ENCODE measurements at regions not wholly inside any gene's neighbourhood (a gene's known extent, or its start where the extent isn't known, plus 50 kb on each side); places are given as distances from the start of the nearest gene placed in this dataset.

DNA sequence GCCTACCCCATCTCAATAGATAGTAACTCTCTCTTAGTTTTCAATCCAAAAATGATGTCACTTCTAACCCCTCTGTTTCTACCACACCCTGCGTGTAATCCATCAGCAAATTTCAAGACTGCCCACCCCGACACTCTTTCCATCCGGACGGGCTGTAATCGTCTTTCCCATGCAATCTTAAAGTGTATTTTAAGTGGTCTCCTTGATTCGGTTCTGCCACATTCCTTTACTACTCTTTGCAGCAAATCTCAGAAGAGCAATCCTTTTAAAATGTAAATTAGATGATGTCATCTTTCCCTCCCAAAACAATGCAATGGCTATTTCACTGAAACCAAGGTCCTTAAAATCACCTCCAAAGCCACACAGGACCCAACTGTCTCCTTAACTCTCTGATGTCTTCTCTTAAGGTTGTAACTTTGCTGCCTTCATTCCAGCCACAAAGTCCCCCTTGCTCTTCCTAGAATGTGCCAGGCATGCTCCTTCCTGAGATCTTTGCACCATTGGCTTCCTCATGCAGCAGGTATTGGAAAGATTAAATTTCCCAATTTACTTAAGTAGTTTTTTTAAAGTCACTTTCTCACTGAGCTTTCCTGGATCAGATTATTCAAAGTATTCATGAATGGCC is 932.5 kb upstream of the WWC1 start:
- ChIA-PET CTCF (no interaction called here), POLR2A (no interaction called here)
- Mint-ChIP-seq H3K27me3 (no peaks in the 10 kb centered on the region), H3K4me3 (no peak overlapping the region), H3K4me1 (no peaks in the 10 kb centered on the region), H3K9me3 (ENCODE audit: insufficient read depth) (peaks cover under 1% of the 10 kb centered on the region), H3K27ac (no peak overlapping the region)
- ATAC-seq (ENCODE audit: low read depth) (no peak), DNase-seq (no peak)
- WGBS (ENCODE audit: insufficient coverage) = 60% methylated on average over 1 of the region's 6 CpGs
- H3K36me3 ChIP-seq (replicated peaks in 1 of 2; ENCODE audit: control extremely low read depth in 1 of 2, control insufficient read depth in 1 of 2, extremely low read depth in 1 of 2, insufficient read depth in 2 of 2, low read length in 1 of 2) = no peaks in the 10 kb centered on the region
- H3K79me2 ChIP-seq (ENCODE audit: control insufficient read depth, insufficient read depth, low read length) = no peaks in the 10 kb centered on the region
- H3K9me3 ChIP-seq (ENCODE audit: control extremely low read depth in 1 of 3, control insufficient read depth in 2 of 3, insufficient read depth in 1 of 3, low read length in 2 of 3) = no peaks in the 10 kb centered on the region
- TF ChIP-seq, protein P1, sequence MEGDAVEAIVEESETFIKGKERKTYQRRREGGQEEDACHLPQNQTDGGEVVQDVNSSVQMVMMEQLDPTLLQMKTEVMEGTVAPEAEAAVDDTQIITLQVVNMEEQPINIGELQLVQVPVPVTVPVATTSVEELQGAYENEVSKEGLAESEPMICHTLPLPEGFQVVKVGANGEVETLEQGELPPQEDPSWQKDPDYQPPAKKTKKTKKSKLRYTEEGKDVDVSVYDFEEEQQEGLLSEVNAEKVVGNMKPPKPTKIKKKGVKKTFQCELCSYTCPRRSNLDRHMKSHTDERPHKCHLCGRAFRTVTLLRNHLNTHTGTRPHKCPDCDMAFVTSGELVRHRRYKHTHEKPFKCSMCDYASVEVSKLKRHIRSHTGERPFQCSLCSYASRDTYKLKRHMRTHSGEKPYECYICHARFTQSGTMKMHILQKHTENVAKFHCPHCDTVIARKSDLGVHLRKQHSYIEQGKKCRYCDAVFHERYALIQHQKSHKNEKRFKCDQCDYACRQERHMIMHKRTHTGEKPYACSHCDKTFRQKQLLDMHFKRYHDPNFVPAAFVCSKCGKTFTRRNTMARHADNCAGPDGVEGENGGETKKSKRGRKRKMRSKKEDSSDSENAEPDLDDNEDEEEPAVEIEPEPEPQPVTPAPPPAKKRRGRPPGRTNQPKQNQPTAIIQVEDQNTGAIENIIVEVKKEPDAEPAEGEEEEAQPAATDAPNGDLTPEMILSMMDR (IDR thresholded peaks at IDR 0.05) = no peak
- TF ChIP-seq EZH2 (IDR thresholded peaks at IDR 0.05; ENCODE audit: borderline replicate concordance, insufficient read depth, low read depth, low read length, poor library complexity, severe bottlenecking) = no peak
- H2AFZ ChIP-seq (ENCODE audit: insufficient read depth, low read depth, low read length, poor library complexity, severe bottlenecking) = no peak overlapping the region
- no peak overlapping the region for H3K9ac ChIP-seq (ENCODE audit: low read length)
- intact Hi-C loops (cut with micrococcal nuclease) = no loop called here
- no peaks in the 10 kb centered on the region for H3K4me1 ChIP-seq (ENCODE audit: control insufficient read depth in 2 of 2, insufficient read depth in 2 of 2, low read length in 2 of 2)
- H3K4me2 ChIP-seq (replicated peaks; ENCODE audit: low read depth, low read length, poor library complexity, severe bottlenecking) = no peak overlapping the region
- H4K20me1 ChIP-seq (ENCODE audit: control insufficient read depth, insufficient read depth, low read length, poor library complexity, severe bottlenecking) = no peaks in the 10 kb centered on the region
- H3K27ac ChIP-seq (ENCODE audit: low read length in 2 of 2) = no peak overlapping the region
- no peak overlapping the region for H3K4me3 ChIP-seq (ENCODE audit: control extremely low read depth in 1 of 5, extremely low read depth in 1 of 5, insufficient read depth in 1 of 5, low read depth in 2 of 5, low read length in 4 of 5)
- H3K27me3 ChIP-seq (replicated peaks in 1 of 4; ENCODE audit: control extremely low read depth in 1 of 4, control insufficient read depth in 3 of 4, insufficient read depth in 4 of 4, low read length in 3 of 4) = no peaks in the 10 kb centered on the region

DNA sequence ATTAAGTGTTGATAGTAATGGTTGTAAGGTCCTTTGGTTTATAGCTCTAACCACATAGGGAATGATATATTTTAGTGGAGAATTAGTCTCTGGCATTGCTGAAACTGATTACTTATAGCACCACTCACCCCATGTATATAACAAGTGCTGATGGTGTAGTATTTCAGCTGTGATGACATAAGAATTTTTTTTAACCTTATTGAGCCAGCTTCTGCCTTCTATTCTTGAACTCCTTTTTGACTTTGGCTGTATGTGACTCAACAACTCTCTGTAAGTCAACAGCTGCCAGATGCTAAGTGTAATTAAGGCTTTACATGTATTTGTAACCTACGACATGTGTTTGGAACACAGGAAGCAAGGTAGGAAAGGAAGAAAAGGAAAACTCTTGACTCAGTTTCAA is 929.6 kb upstream of the WWC1 start:
- H3K9me3 ChIP-seq (ENCODE audit: control extremely low read depth in 1 of 3, control insufficient read depth in 2 of 3, insufficient read depth in 1 of 3, low read length in 2 of 3) = no peaks in the 10 kb centered on the region
- H3K4me3 Mint-ChIP-seq = no peak overlapping the region
- POLR2A ChIA-PET = no interaction called here
- no peak overlapping the region for H3K4me2 ChIP-seq (replicated peaks; ENCODE audit: low read depth, low read length, poor library complexity, severe bottlenecking)
- H3K27me3 Mint-ChIP-seq = no peaks in the 10 kb centered on the region
- no peaks in the 10 kb centered on the region for H3K79me2 ChIP-seq (ENCODE audit: control insufficient read depth, insufficient read depth, low read length)
- no peak overlapping the region for H3K4me3 ChIP-seq (ENCODE audit: control extremely low read depth in 1 of 5, extremely low read depth in 1 of 5, insufficient read depth in 1 of 5, low read depth in 2 of 5, low read length in 4 of 5)
- no peaks in the 10 kb centered on the region for H3K27me3 ChIP-seq (replicated peaks in 1 of 4; ENCODE audit: control extremely low read depth in 1 of 4, control insufficient read depth in 3 of 4, insufficient read depth in 4 of 4, low read length in 3 of 4)
- CTCF ChIA-PET = no interaction called here
- H3K27ac ChIP-seq (ENCODE audit: low read length in 2 of 2) = no peak overlapping the region
- ATAC-seq (ENCODE audit: low read depth) = no peak
- no peak overlapping the region for H3K27ac Mint-ChIP-seq
- H3K4me1 ChIP-seq (ENCODE audit: control insufficient read depth in 2 of 2, insufficient read depth in 2 of 2, low read length in 2 of 2) = no peaks in the 10 kb centered on the region
- H3K36me3 ChIP-seq (replicated peaks in 1 of 2; ENCODE audit: control extremely low read depth in 1 of 2, control insufficient read depth in 1 of 2, extremely low read depth in 1 of 2, insufficient read depth in 2 of 2, low read length in 1 of 2) = no peaks in the 10 kb centered on the region
- no peak for TF ChIP-seq EZH2 (IDR thresholded peaks at IDR 0.05; ENCODE audit: borderline replicate concordance, insufficient read depth, low read depth, low read length, poor library complexity, severe bottlenecking)
- TF ChIP-seq, protein P1 (IDR thresholded peaks at IDR 0.05) = no peak
- H3K9ac ChIP-seq (ENCODE audit: low read length) = no peak overlapping the region
- H3K9me3 Mint-ChIP-seq (ENCODE audit: insufficient read depth) = no peaks in the 10 kb centered on the region
- no CpG with 5 or more reads among the region's 1 CpG for WGBS (ENCODE audit: insufficient coverage)
- H4K20me1 ChIP-seq (ENCODE audit: control insufficient read depth, insufficient read depth, low read length, poor library complexity, severe bottlenecking) = no peaks in the 10 kb centered on the region
- H2AFZ ChIP-seq (ENCODE audit: insufficient read depth, low read depth, low read length, poor library complexity, severe bottlenecking) = no peak overlapping the region
- no peaks in the 10 kb centered on the region for H3K4me1 Mint-ChIP-seq
- intact Hi-C loops (cut with micrococcal nuclease) = no loop called here
- no peak for DNase-seq
